Liver (tissue), 8 donors: ENCODE measurements at regions not wholly inside any gene's neighbourhood (a gene's known extent, or its start where the extent isn't known, plus 50 kb on each side); places are given as distances from the start of the nearest gene placed in this dataset.

Source experiments
- DNase-seq: peaks from one replicate; pipeline ENCODE4 v3.0.0-alpha.2; 2017; ENCODE audit warnings: low spot score
- H3K27ac ChIP-seq, 2 donors: one replicate each; pipeline ENCODE4 v1.7.0; 2013; ENCODE audit warnings: inconsistent platforms in 2 of 2, low read length in 2 of 2, control low read depth in 1 of 2, low read depth in 1 of 2, mild to moderate bottlenecking in 1 of 2
- H3K27me3 ChIP-seq, 4 donors: one replicate each; pipeline versions ENCODE4 v1.6.1 to v1.7.0; 2013; ENCODE audit warnings: low read length in 3 of 4, inconsistent platforms in 1 of 4, mild to moderate bottlenecking in 1 of 4, moderate library complexity in 1 of 4; ENCODE audit not compliant: control insufficient read depth in 4 of 4, insufficient read depth in 4 of 4
- H3K36me3 ChIP-seq, 4 donors: one replicate each; pipeline versions ENCODE4 v1.6.1 to v1.7.0; 2013; ENCODE audit warnings: low read length in 3 of 4, mild to moderate bottlenecking in 3 of 4, low read depth in 1 of 4, moderate library complexity in 1 of 4; ENCODE audit not compliant: control insufficient read depth in 4 of 4, insufficient read depth in 3 of 4
- H3K4me1 ChIP-seq, 4 donors: one replicate each; pipeline versions ENCODE4 v1.6.1 to v1.7.0; 2013; ENCODE audit warnings: low read length in 3 of 4, mild to moderate bottlenecking in 3 of 4, moderate library complexity in 1 of 4; ENCODE audit not compliant: control insufficient read depth in 4 of 4, insufficient read depth in 4 of 4
- H3K4me3 ChIP-seq, 3 donors: one replicate each; pipeline versions ENCODE4 v1.6.1 to v1.7.0; 2013; ENCODE audit warnings: low read length in 3 of 3, control low read depth in 1 of 3, low read depth in 1 of 3, mild to moderate bottlenecking in 1 of 3
- H3K9ac ChIP-seq, 2 donors: one replicate each; pipeline ENCODE4 v1.7.0; 2013; ENCODE audit warnings: low read length in 2 of 2, mild to moderate bottlenecking in 2 of 2, moderate library complexity in 2 of 2, control low read depth in 1 of 2, low read depth in 1 of 2
- H3K9me3 ChIP-seq, 4 donors: one replicate each; pipeline versions ENCODE4 v1.6.1 to v1.7.0; 2013; ENCODE audit warnings: low read length in 3 of 4; ENCODE audit not compliant: control insufficient read depth in 4 of 4
- ATF3 ChIP-seq: IDR thresholded peaks from 2 replicates; pipeline ENCODE4 v1.6.1; 2016; ENCODE audit warnings: antibody characterized with exemption
- CTCF ChIP-seq: fragments of 150-350 bp; IDR thresholded peaks from 2 replicates; pipeline ENCODE4 v1.5.1; 2017; ENCODE audit warnings: improper control_type of control experiment, low read depth, low read length; ENCODE audit not compliant: missing input control
- FOXA2 ChIP-seq: IDR thresholded peaks from 2 replicates; pipeline ENCODE4 v1.6.1; 2016; ENCODE audit warnings: antibody characterized with exemption
- GABPA ChIP-seq, 2 donors: IDR thresholded peaks in 1 of 2; conservative IDR thresholded peaks in 1 of 2; 2 replicates each; pipeline ENCODE4 v1.6.1; 2016; ENCODE audit warnings: antibody characterized with exemption in 2 of 2, mild to moderate bottlenecking in 1 of 2, moderate library complexity in 1 of 2
- HNF4A ChIP-seq, 2 donors: conservative IDR thresholded peaks; 2 replicates each; pipeline ENCODE4 v1.6.1; 2016; ENCODE audit warnings: antibody characterized with exemption in 2 of 2, mild to moderate bottlenecking in 2 of 2
- JUND ChIP-seq, 2 donors: IDR thresholded peaks; 2 replicates each; pipeline ENCODE4 v1.6.1; 2016; ENCODE audit warnings: antibody characterized with exemption in 2 of 2
- RAD21 ChIP-seq, 2 donors: IDR thresholded peaks; 2 replicates each; pipeline ENCODE4 v1.6.1; 2016; ENCODE audit warnings: antibody characterized with exemption in 2 of 2, mild to moderate bottlenecking in 2 of 2
- RXRA ChIP-seq, 2 donors: IDR thresholded peaks; 2 replicates each; pipeline ENCODE4 v1.6.1; 2017 to 2018; ENCODE audit warnings: antibody characterized with exemption in 2 of 2, mild to moderate bottlenecking in 1 of 2
- SP1 ChIP-seq: IDR thresholded peaks from 2 replicates; pipeline ENCODE4 v1.6.1; 2018; ENCODE audit warnings: antibody characterized with exemption, mild to moderate bottlenecking
- TAF1 ChIP-seq: conservative IDR thresholded peaks from 2 replicates; pipeline ENCODE4 v1.6.1; 2016; ENCODE audit warnings: antibody characterized with exemption, mild to moderate bottlenecking
- YY1 ChIP-seq: IDR thresholded peaks from 2 replicates; pipeline ENCODE4 v1.6.1; 2016; ENCODE audit warnings: antibody characterized with exemption, mild to moderate bottlenecking
- ZBTB33 ChIP-seq: IDR thresholded peaks from 2 replicates; pipeline ENCODE4 v1.6.1; 2016; ENCODE audit warnings: antibody characterized with exemption
- WGBS: extraction: QIAGEN DNeasy Blood & Tissue Kit; methylation state at CpG from one replicate; pipeline ENCODE4 v1.1.7; 2013; 5-methylcytosine and 5-hydroxymethylcytosine counted together
- donor health status: healthy.
- donor health status: healthy.
- donor health status: healthy.
- donor health status: healthy.
- donor health status: healthy.

- no peaks in the 10 kb centered on the region for H3K4me1 ChIP-seq
- H3K9ac ChIP-seq, result no peak overlapping the region
- no peak overlapping the region for H3K27ac ChIP-seq
- DNase-seq, result no peak
- no peaks in the 10 kb centered on the region for H3K9me3 ChIP-seq
- no peaks in the 10 kb centered on the region for H3K27me3 ChIP-seq
- TF ChIP-seq YY1, result no peak
- 88% methylated on average over 32 of the region's 32 CpGs for WGBS
- H3K36me3 ChIP-seq, result no peaks in the 10 kb centered on the region
- H3K4me3 ChIP-seq, result no peak overlapping the region
Observed at GRCh38 chr9:79862921-79863890, 291.4 kb downstream of the TLE4 start.

- H3K36me3 ChIP-seq, result no peaks in the 10 kb centered on the region
- no peak overlapping the region for H3K27ac ChIP-seq
- H3K4me3 ChIP-seq, result peak overlapping the region in 1 of 3 donors; percentile 26
- no peak overlapping the region for H3K9ac ChIP-seq
- no peaks in the 10 kb centered on the region for H3K27me3 ChIP-seq
- TF ChIP-seq JUND (IDR thresholded peaks at IDR 0.05) (no peak), ZBTB33 (no peak), HNF4A (conservative IDR thresholded peaks at IDR 0.05) (no peak), RXRA (IDR thresholded peaks at IDR 0.05) (no peak), ATF3 (no peak), RAD21 (IDR thresholded peaks at IDR 0.05) (no peak), GABPA (IDR thresholded peaks at IDR 0.05 in 1 of 2, conservative IDR thresholded peaks at IDR 0.05 in 1 of 2) (no peak), CTCF (no peak), FOXA2 (no peak)
- 80% methylated on average over 3 of the region's 3 CpGs for WGBS
- H3K9me3 ChIP-seq, result no peaks in the 10 kb centered on the region
- DNase-seq, result no peak
- no peaks in the 10 kb centered on the region for H3K4me1 ChIP-seq
Observed at GRCh38 chr9:79858508-79858907, 286.7 kb downstream of the TLE4 start.

- Histone ChIP-seq H3K4me1 (no peaks in the 10 kb centered on the region), H3K27ac (no peak overlapping the region), H3K36me3 (no peaks in the 10 kb centered on the region), H3K9me3 (no peaks in the 10 kb centered on the region), H3K4me3 (no peak overlapping the region), H3K27me3 (no peaks in the 10 kb centered on the region), H3K9ac (no peak overlapping the region)
- TF ChIP-seq TAF1, result no peak
- TF ChIP-seq SP1, result no peak
- TF ChIP-seq RXRA (IDR thresholded peaks at IDR 0.05), result no peak
- TF ChIP-seq FOXA2, result no peak
- no peak for DNase-seq
- 83% methylated on average over 2 of the region's 2 CpGs for WGBS
Observed at GRCh38 chr9:79857188-79857587, 285.4 kb downstream of the TLE4 start.
